ENCODE measurements at regions not wholly inside any gene's neighbourhood (a gene's known extent, or its start where the extent isn't known, plus 50 kb on each side); places are given as distances from the start of the nearest gene placed in this dataset.

DNA sequence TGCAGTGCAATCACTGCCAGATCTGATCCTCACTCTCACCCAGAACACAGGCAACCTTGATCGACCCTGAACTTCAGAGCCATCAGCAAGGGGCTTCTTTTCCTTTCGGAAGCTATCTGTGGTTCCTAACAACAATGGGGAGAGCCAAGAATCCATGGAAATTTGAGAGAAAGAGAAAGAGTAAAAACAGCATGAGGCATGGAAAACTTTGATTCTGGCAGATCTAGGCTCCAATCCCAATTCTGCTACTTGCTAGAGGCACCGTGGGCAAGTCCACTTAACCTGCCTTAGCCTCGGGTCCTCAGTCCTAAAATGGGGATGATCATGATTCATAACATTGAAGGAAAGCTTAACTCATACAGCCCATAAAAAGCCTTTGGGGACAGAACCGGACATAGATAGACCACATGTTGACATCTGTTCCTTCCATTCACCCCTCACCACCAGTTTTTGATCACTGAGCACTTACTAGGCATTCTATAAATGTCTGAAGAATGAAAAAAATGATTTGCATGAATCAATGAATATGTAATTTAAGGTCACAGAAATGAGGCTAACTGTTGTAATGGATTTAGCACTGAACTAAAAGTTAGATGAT lies 605.7 kb upstream of the CFAP20DC start:
- TF ChIP-seq, protein P1, sequence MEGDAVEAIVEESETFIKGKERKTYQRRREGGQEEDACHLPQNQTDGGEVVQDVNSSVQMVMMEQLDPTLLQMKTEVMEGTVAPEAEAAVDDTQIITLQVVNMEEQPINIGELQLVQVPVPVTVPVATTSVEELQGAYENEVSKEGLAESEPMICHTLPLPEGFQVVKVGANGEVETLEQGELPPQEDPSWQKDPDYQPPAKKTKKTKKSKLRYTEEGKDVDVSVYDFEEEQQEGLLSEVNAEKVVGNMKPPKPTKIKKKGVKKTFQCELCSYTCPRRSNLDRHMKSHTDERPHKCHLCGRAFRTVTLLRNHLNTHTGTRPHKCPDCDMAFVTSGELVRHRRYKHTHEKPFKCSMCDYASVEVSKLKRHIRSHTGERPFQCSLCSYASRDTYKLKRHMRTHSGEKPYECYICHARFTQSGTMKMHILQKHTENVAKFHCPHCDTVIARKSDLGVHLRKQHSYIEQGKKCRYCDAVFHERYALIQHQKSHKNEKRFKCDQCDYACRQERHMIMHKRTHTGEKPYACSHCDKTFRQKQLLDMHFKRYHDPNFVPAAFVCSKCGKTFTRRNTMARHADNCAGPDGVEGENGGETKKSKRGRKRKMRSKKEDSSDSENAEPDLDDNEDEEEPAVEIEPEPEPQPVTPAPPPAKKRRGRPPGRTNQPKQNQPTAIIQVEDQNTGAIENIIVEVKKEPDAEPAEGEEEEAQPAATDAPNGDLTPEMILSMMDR (IDR thresholded peaks at IDR 0.05): no peak
- TF ChIP-seq POLR2A (IDR thresholded peaks at IDR 0.05): no peak

All from heart left ventricle (tissue), 13 donors.